Tibial artery (tissue), 4 donors: ENCODE measurements at regions not wholly inside any gene's neighbourhood (a gene's known extent, or its start where the extent isn't known, plus 50 kb on each side); places are given as distances from the start of the nearest gene placed in this dataset.

Experiments
- DNase-seq, 2 donors: peaks; one replicate each; pipeline ENCODE4 v3.0.0-alpha.2; 2019
- H3K27ac ChIP-seq, 2 donors: fragments of 200-600 bp; sonication (generic) in 1 of 2; 1 replicate in 1 of 2; 2 replicates in 1 of 2; pipeline ENCODE4 v1.5.1; 2018 to 2019; ENCODE audit warnings: mild to moderate bottlenecking in 1 of 2
- H3K27me3 ChIP-seq, 2 donors: fragments of 200-600 bp; sonication (generic) in 1 of 2; one replicate each; pipeline versions ENCODE4 v1.5.1 to v1.6.0; 2016 to 2019
- H3K36me3 ChIP-seq, 3 donors: fragments of 200-600 bp; sonication (generic) in 2 of 3; one replicate each; pipeline ENCODE4 v1.5.1; 2016 to 2019; ENCODE audit warnings: mild to moderate bottlenecking in 2 of 3
- H3K4me1 ChIP-seq, 4 donors: fragments of 200-600 bp; sonication (generic) in 2 of 4; 1 replicate in 3 of 4; 2 replicates in 1 of 4; pipeline ENCODE4 v1.5.1; 2016 to 2019
- H3K4me3 ChIP-seq, 2 donors: fragments of 200-600 bp; sonication (generic) in 1 of 2; 1 replicate in 1 of 2; 2 replicates in 1 of 2; pipeline ENCODE4 v1.5.1; 2018 to 2019; ENCODE audit warnings: mild to moderate bottlenecking in 2 of 2
- H3K9me3 ChIP-seq, 3 donors: fragments of 200-600 bp; sonication (generic) in 1 of 3; one replicate each; pipeline ENCODE4 v1.5.1; 2016 to 2019
- intact Hi-C: fragments of 100-400 bp; cut with DNase I; formaldehyde crosslinking; loops from one replicate; pipeline ENCODE4 v1.15.0; 2023; ENCODE audit warnings: low total_unique reads
- TF ChIP-seq, protein P1 (sequence below), 2 experiments: fragments of 200-600 bp in 1 of 2; fragments of 450-650 bp in 1 of 2; IDR thresholded peaks; one replicate each; pipeline ENCODE4 v1.5.1; 2017 to 2019; ENCODE audit warnings: antibody characterized with exemption in 2 of 2, mild to moderate bottlenecking in 1 of 2, moderate library complexity in 1 of 2

DNA sequence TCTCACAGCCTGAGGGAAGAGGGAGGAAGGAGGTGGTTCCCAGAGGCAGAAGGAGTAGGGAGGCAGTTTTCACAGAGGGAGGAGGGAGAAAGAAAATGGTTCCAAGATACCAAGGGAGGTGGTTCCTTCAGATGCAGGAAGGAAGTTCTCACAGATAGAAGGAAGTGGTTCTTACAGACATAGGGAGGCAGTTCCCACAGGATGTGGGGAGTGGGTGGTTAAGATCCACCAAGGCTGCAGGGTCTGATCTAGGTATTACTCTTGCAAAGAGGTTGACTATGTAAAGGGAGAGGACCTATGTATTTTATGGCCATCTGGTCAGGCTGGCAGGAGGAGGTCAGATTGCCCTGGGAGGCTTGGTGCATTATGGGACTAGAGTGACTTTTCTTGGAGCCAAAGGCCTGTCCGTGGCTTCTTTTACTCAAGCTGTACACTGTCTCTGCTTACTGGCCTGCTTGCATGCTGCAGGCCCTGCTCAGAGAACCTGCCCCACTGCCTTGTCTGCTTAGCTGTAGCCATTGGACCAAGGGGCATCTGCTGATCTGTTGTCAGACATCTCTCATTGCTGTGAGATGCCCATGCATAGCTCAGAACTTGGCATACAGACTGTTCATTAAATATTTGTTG lies 283.7 kb downstream of the DHX35 start:
- no peak overlapping the region for H3K27ac ChIP-seq
- H3K9me3 ChIP-seq, result peaks cover 0 to 8% (median 0%) of the 10 kb centered on the region in 3 donors
- H3K36me3 ChIP-seq, result no peaks in the 10 kb centered on the region
- intact Hi-C loops, result no loop called here
- DNase-seq, result no peak
- TF ChIP-seq, protein P1, sequence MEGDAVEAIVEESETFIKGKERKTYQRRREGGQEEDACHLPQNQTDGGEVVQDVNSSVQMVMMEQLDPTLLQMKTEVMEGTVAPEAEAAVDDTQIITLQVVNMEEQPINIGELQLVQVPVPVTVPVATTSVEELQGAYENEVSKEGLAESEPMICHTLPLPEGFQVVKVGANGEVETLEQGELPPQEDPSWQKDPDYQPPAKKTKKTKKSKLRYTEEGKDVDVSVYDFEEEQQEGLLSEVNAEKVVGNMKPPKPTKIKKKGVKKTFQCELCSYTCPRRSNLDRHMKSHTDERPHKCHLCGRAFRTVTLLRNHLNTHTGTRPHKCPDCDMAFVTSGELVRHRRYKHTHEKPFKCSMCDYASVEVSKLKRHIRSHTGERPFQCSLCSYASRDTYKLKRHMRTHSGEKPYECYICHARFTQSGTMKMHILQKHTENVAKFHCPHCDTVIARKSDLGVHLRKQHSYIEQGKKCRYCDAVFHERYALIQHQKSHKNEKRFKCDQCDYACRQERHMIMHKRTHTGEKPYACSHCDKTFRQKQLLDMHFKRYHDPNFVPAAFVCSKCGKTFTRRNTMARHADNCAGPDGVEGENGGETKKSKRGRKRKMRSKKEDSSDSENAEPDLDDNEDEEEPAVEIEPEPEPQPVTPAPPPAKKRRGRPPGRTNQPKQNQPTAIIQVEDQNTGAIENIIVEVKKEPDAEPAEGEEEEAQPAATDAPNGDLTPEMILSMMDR (IDR thresholded peaks at IDR 0.05), result no peak
- no peaks in the 10 kb centered on the region for H3K27me3 ChIP-seq
- H3K4me3 ChIP-seq, result no peak overlapping the region
- H3K4me1 ChIP-seq, result no peaks in the 10 kb centered on the region

DNA sequence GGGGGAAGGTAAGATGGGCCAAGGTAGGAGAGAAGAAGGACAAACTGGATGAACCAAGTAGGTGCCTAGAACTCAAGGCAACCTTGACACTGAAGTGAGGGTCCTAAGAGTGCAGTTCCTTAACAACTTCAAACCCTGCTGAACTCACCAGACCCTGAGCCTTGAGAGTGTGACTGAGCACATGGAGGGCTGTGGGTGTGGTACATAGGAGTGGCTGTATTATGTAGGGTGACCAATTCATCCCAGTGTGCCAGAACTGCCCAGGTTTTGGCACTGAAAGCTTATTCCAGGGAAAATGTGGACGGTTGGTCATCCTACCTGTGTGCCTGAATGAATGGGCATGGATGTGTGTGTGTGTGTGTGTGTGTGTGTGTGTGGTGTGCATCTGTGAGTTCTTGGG lies 281.8 kb downstream of the DHX35 start:
- DNase-seq, result no peak
- intact Hi-C loops, result no loop called here
- Histone ChIP-seq H3K27ac (no peak overlapping the region), H3K27me3 (no peaks in the 10 kb centered on the region), H3K36me3 (no peaks in the 10 kb centered on the region), H3K4me1 (no peaks in the 10 kb centered on the region), H3K4me3 (no peak overlapping the region), H3K9me3 (peaks cover 0 to 8% (median 0%) of the 10 kb centered on the region in 3 donors)
- TF ChIP-seq, protein P1 (IDR thresholded peaks at IDR 0.05), result no peak

DNA sequence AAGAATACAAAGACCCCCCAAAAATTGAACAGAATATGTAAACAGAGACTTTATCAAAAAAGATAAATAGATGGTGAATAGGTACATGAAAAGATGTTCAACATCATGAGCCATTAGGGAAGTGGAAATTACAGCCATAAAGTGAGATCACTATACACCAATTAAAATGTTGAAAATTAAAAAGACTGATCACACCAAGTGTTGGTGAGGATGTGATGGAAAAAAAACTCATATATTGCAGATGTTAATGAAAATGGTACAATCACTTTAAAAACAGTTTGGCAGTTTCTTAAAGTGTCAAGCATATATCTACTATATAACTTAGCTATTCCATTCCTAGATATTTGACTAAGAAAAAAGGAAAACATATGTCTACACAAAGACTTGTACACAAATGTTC lies 280.5 kb downstream of the DHX35 start:
- DNase-seq, result no peak
- no peaks in the 10 kb centered on the region for H3K36me3 ChIP-seq
- H3K27ac ChIP-seq, result no peak overlapping the region
- no peak overlapping the region for H3K4me3 ChIP-seq
- no peaks in the 10 kb centered on the region for H3K27me3 ChIP-seq
- intact Hi-C loops, result no loop called here
- no peaks in the 10 kb centered on the region for H3K4me1 ChIP-seq
- TF ChIP-seq, protein P1 (IDR thresholded peaks at IDR 0.05), result no peak
- H3K9me3 ChIP-seq, result peaks cover 0 to 8% (median 0%) of the 10 kb centered on the region in 3 donors

DNA sequence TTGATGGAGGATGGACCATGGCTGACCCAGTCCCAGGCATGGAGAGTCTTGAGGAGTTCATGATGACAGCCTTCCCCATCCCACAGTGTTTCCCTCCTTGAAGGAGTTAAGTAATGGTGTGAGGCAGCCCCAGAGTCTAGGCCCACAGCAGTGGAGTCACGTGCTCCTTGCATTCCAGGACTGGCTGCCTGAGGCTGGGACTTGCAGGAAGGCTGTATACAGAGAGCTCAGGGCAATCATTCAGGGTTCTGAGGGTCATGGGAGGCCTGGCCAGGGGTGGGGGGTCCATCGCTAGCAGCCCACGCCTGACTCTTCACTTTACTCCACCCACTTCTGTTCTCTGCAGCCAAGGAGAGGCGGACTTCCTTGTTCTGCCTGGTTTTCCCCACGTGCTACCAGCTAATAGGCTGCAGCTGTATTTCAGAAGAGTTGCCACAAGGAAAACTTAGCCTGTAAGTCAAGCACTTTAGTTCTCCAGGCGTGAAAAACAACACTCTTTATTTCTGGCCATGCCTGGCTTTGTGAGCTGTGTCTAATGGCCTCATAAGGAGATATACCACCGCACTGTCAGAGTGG lies 272.5 kb downstream of the DHX35 start:
- no peaks in the 10 kb centered on the region for H3K9me3 ChIP-seq
- H3K4me3 ChIP-seq, result no peak overlapping the region
- no peaks in the 10 kb centered on the region for H3K36me3 ChIP-seq
- TF ChIP-seq, protein P1 (IDR thresholded peaks at IDR 0.05), result no peak
- H3K4me1 ChIP-seq, result no peaks in the 10 kb centered on the region
- intact Hi-C loops, result no loop called here
- DNase-seq, result no peak
- H3K27me3 ChIP-seq, result no peaks in the 10 kb centered on the region
- H3K27ac ChIP-seq, result no peak overlapping the region

DNA sequence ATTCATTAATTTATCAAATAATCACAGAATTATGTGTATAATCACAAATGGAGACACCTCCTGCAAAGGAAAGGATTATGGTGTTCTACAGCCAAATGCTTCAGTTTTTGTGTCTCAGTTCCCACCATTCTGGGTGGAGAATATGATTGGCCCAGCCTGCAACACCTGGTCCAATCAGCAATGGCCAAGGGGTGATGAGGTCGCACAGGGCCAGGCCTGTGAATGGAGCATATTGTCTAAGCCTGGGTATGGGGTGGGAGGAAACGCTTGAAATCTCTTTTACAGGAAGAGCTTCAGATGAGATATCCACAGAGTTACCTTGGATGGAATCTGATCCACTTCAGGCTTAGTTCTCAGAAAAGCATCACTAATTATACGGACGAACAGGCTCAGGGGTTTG lies 271.6 kb downstream of the DHX35 start:
- Histone ChIP-seq H3K4me3 (no peak overlapping the region), H3K27ac (no peak overlapping the region), H3K4me1 (no peaks in the 10 kb centered on the region), H3K36me3 (no peaks in the 10 kb centered on the region), H3K9me3 (no peaks in the 10 kb centered on the region), H3K27me3 (no peaks in the 10 kb centered on the region)
- no peak for DNase-seq
- intact Hi-C loops, result no loop called here
- TF ChIP-seq, protein P1 (IDR thresholded peaks at IDR 0.05), result no peak
